C4-2B (cell line): ENCODE measurements at regions not wholly inside any gene's neighbourhood (a gene's known extent, or its start where the extent isn't known, plus 50 kb on each side); places are given as distances from the start of the nearest gene placed in this dataset.

Experiments used
- ZFX ChIP-seq: fragments of 450-650 bp; IDR thresholded peaks from 2 replicates; pipeline ENCODE4 v1.6.1; 2017
- TF ChIP-seq, protein P1 (sequence below): fragments of 450-650 bp; conservative IDR thresholded peaks from 2 replicates; pipeline ENCODE4 v1.5.1; 2017; ENCODE audit warnings: mild to moderate bottlenecking

DNA sequence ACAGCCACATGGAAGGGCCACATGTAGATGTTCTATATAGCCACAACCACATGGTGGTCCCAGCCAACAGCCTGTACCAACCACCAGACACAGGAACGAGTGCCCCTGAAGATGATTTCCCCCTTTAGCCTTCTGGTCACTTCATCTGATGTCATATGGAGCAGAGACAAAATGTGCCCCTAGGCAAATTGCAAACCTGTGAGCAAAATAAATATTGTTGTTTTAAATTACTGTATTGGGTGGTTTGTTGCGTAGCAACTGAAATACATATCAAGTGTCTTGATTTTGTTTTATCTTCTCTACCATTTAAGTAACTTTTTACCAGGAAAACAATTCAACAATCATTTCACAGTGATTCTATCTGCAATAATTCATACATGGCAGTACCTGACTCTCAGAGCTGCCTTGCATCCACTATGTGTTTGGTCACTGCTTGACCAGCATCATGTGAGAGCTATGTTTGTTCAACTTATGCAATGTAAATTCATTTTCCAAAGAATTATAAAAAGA, 142.5 kb upstream of the VLDLR start:
- TF ChIP-seq, protein P1, sequence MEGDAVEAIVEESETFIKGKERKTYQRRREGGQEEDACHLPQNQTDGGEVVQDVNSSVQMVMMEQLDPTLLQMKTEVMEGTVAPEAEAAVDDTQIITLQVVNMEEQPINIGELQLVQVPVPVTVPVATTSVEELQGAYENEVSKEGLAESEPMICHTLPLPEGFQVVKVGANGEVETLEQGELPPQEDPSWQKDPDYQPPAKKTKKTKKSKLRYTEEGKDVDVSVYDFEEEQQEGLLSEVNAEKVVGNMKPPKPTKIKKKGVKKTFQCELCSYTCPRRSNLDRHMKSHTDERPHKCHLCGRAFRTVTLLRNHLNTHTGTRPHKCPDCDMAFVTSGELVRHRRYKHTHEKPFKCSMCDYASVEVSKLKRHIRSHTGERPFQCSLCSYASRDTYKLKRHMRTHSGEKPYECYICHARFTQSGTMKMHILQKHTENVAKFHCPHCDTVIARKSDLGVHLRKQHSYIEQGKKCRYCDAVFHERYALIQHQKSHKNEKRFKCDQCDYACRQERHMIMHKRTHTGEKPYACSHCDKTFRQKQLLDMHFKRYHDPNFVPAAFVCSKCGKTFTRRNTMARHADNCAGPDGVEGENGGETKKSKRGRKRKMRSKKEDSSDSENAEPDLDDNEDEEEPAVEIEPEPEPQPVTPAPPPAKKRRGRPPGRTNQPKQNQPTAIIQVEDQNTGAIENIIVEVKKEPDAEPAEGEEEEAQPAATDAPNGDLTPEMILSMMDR: no peak
- TF ChIP-seq ZFX: no peak
